IPS DF 6.9 (cell line): ENCODE measurements at regions not wholly inside any gene's neighbourhood (a gene's known extent, or its start where the extent isn't known, plus 50 kb on each side); places are given as distances from the start of the nearest gene placed in this dataset.
A peak's percentile ranks its signal among the peaks of the same experiment; 100 is the strongest.

ENCODE experiments used
- DNase-seq: peaks from one replicate; pipeline ENCODE4 v3.0.0-alpha.2; 2013; ENCODE audit warnings: low read depth, low spot score
- H3K27ac ChIP-seq: one replicate; pipeline ENCODE4 v1.5.1; 2013; ENCODE audit warnings: low read length, control low read depth
- H3K27me3 ChIP-seq: 2 replicates; pipeline ENCODE4 v1.6.1; 2013; ENCODE audit warnings: mild to moderate bottlenecking, low read length; ENCODE audit not compliant: control insufficient read depth, insufficient read depth
- H3K36me3 ChIP-seq: 2 replicates; pipeline ENCODE4 v1.6.1; 2013; ENCODE audit warnings: low read length; ENCODE audit not compliant: control insufficient read depth, insufficient read depth
- H3K4me1 ChIP-seq: 2 replicates; pipeline ENCODE4 v1.6.1; 2013; ENCODE audit warnings: low read length; ENCODE audit not compliant: control insufficient read depth, insufficient read depth
- H3K4me3 ChIP-seq: 2 replicates; pipeline ENCODE4 v1.5.1; 2013; ENCODE audit warnings: mild to moderate bottlenecking, low read length
- H3K9me3 ChIP-seq: 2 replicates; pipeline ENCODE4 v1.6.1; 2013; ENCODE audit warnings: low read length, inconsistent platforms; ENCODE audit not compliant: control insufficient read depth, insufficient read depth
- WGBS: extraction: QIAGEN DNeasy Blood & Tissue Kit; methylation state at CpG from one replicate; pipeline ENCODE4 v1.1.7; 2013; ENCODE audit warnings: mixed read lengths, missing lambda C conversion rate; ENCODE audit not compliant: insufficient read length, insufficient coverage; 5-methylcytosine and 5-hydroxymethylcytosine counted together

DNA sequence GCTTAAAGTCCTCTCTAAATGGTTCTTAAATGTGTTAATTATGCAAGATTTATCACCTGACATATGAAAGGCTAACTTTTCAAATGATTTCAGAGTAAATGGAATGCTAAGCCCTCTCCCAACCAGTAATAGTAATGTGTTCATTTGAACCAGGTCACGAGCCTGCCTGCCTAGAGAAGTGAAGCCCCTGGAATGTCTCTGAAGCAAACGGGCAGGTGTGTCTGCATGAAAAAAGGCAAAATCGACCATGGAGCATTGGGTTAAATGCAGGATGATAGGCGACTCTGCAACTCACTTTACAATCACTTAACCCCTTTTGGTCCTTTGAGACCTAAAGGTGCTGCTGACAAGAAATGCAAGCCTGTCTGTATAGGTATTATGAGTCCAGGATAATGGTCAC is 798.4 kb upstream of the ACVR2A start:
- Histone ChIP-seq H3K27ac (no peak overlapping the region), H3K36me3 (no peaks in the 10 kb centered on the region), H3K9me3 (no peaks in the 10 kb centered on the region), H3K4me3 (no peak overlapping the region), H3K27me3 (no peaks in the 10 kb centered on the region), H3K4me1 (peaks cover 2% of the 10 kb centered on the region; the same call in 1 of the 2 replicates)
- DNase-seq = no peak
- no CpG with 5 or more reads among the region's 4 CpGs for WGBS

DNA sequence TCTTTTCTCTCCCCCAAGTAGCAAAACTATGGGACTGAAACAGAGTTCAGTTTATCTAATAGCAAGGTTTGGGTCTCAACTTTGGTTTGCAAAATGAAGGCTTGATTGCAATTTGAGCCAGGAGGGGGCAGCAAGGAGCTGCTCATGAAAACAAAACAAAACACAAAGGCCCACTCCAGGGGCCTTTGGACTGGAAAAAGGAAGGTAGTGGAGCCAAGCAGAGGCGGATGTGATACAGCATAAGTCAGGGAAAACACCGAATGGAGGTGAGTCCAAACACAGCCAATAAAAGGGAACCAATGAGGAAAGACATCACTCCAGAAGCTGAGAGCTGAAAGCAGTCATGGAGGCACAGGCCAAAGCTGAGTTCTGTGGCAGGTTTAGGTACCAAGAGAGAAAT is 799.7 kb upstream of the ACVR2A start:
- H3K4me1 ChIP-seq = peaks cover 2% of the 10 kb centered on the region; the same call in 1 of the 2 replicates

DNA sequence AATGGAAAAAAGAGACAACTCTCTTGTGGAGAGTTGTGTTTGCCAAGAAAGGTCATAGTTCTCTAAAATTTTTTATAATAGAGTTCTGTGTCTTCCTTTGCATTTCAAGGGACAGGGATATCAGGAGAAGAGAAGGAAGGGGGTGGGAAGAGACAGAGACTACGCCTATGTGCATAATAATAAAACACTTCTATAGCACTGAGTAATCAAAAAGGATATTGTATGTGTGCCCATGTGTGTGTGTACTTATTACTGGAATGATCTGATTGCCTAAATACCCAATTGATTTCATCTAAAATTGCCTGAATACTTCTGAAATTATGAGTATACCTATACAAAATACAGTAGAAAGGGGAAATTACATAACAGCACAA is 803.7 kb upstream of the ACVR2A start:
- Histone ChIP-seq H3K4me1 (peaks cover 2% of the 10 kb centered on the region; the same call in 1 of the 2 replicates), H3K4me3 (no peak overlapping the region), H3K27ac (no peak overlapping the region), H3K9me3 (no peaks in the 10 kb centered on the region), H3K36me3 (no peaks in the 10 kb centered on the region), H3K27me3 (no peaks in the 10 kb centered on the region)
- WGBS = no CpG with 5 or more reads among the region's 1 CpG
- DNase-seq = no peak

More for the DNA sequence above, 799.7 kb upstream of the ACVR2A start:
- Histone ChIP-seq H3K27me3 (no peaks in the 10 kb centered on the region), H3K4me3 (no peak overlapping the region), H3K27ac (no peak overlapping the region), H3K36me3 (no peaks in the 10 kb centered on the region), H3K9me3 (no peaks in the 10 kb centered on the region)
- DNase-seq = peak; percentile 47
- no CpG with 5 or more reads among the region's 2 CpGs for WGBS

- Histone ChIP-seq H3K4me1 (peaks cover 2% of the 10 kb centered on the region; the same call in 1 of the 2 replicates), H3K4me3 (no peak overlapping the region), H3K36me3 (no peaks in the 10 kb centered on the region), H3K27me3 (no peaks in the 10 kb centered on the region), H3K9me3 (no peaks in the 10 kb centered on the region), H3K27ac (no peak overlapping the region)
- DNase-seq = no peak
- WGBS = no CpG with 5 or more reads among the region's 1 CpG
Measured at GRCh38 chr2:147040298-147041120, 804.3 kb upstream of the ACVR2A start.

DNA sequence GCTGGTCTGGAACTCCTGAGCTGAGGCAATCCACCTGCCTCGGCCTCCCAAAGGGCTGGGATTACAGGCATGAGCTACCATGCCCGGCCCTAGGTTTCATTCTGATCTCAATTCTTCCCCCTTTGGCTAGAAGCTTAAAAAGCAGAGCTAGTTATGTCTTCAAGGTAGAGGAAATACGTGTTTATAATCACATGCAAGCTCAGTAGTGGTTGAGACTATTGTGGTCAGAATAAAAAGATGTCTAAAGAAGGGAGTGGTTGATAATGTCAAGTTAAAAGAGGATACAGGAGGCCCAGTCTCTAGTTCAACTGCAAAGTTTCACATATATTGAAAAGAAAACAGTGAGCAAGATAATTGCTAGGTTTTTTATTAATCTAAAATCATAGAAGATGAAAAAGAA is 807.8 kb upstream of the ACVR2A start:
- Histone ChIP-seq H3K4me1 (no peaks in the 10 kb centered on the region), H3K27me3 (no peaks in the 10 kb centered on the region), H3K9me3 (no peaks in the 10 kb centered on the region), H3K4me3 (no peak overlapping the region), H3K27ac (no peak overlapping the region), H3K36me3 (no peaks in the 10 kb centered on the region)
- DNase-seq = no peak
- WGBS = no CpG with 5 or more reads among the region's 3 CpGs

GRCh38 chr2:147033044-147033443 is 811.8 kb upstream of the ACVR2A start:
- no CpG with 5 or more reads among the region's 1 CpG for WGBS

DNA sequence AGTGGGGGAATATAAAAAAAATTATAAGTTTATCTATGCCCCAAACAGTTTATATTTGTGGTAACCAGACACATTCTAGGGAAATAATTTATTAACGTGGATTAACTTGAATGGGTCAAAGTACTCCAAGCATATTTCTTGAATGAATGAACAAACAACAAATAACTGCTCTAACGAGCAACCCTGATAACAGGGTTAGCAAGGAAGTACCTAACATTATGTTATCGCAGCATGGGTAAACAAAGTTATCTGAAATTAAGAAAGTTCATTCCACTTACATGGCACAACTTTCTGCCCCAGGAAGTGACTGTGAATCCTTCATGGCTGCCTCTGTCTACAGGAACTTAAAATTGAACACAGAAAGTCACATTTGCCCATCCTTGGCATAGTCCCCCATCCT is 812.9 kb upstream of the ACVR2A start:
- no CpG with 5 or more reads among the region's 3 CpGs for WGBS
- no peak overlapping the region for H3K27ac ChIP-seq
- H3K27me3 ChIP-seq = no peaks in the 10 kb centered on the region
- DNase-seq = no peak
- no peaks in the 10 kb centered on the region for H3K4me1 ChIP-seq
- no peaks in the 10 kb centered on the region for H3K9me3 ChIP-seq
- H3K4me3 ChIP-seq = no peak overlapping the region
- H3K36me3 ChIP-seq = no peaks in the 10 kb centered on the region

More at GRCh38 chr2:147033044-147033443, 811.8 kb upstream of the ACVR2A start:
- H3K9me3 ChIP-seq = no peaks in the 10 kb centered on the region
- no peak overlapping the region for H3K27ac ChIP-seq
- no peaks in the 10 kb centered on the region for H3K36me3 ChIP-seq
- no peak overlapping the region for H3K4me3 ChIP-seq
- no peaks in the 10 kb centered on the region for H3K27me3 ChIP-seq
- DNase-seq = no peak
- H3K4me1 ChIP-seq = no peaks in the 10 kb centered on the region

DNA sequence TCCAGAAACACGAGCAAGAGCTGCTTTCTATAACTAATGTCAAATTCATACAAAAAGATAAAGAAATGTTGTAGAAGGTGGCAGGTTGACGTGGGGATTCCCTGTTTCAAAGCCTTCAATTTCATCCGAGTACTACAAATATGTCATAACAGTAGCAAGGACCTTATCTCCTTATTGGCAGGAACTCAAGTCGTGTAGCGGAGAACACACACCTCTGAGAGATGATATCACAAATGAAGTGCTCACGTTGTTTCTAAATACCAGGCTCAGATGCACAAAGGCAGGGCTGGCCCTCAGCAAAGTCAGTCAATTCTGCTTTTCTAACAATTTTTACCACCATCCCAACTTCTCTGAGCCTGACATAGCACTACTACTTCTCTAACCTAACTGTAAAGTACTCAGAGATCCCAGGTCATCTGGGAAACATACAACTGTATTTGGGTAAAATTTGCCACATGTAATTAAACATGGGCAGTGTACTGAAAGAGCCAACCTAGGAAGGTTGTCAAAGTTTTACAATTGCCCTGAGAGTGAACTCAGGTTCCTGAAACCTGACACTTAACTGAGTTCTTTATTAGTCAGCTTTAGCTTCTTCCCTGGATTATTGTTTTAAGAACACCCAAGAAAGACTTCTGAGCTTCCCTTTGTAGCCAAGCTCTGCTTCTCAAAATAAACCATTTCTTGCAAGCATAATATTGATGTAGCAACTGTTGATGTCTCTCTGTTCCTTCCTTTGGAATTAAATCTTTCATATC is 813.7 kb upstream of the ACVR2A start:
- Histone ChIP-seq H3K4me3 (no peak overlapping the region), H3K27ac (no peak overlapping the region), H3K27me3 (no peaks in the 10 kb centered on the region), H3K36me3 (no peaks in the 10 kb centered on the region), H3K9me3 (no peaks in the 10 kb centered on the region), H3K4me1 (no peaks in the 10 kb centered on the region)
- DNase-seq = no peak
- no CpG with 5 or more reads among the region's 6 CpGs for WGBS

- no CpG with 5 or more reads among the region's 1 CpG for WGBS
- Histone ChIP-seq H3K9me3 (no peaks in the 10 kb centered on the region), H3K27ac (no peak overlapping the region), H3K4me3 (no peak overlapping the region), H3K4me1 (no peaks in the 10 kb centered on the region), H3K36me3 (no peaks in the 10 kb centered on the region), H3K27me3 (no peaks in the 10 kb centered on the region)
- DNase-seq = no peak
Measured at GRCh38 chr2:147027436-147027835, 817.4 kb upstream of the ACVR2A start.

GRCh38 chr2:147026664-147027295 is 818.0 kb upstream of the ACVR2A start:
- Histone ChIP-seq H3K9me3 (no peaks in the 10 kb centered on the region), H3K27ac (no peak overlapping the region), H3K27me3 (no peaks in the 10 kb centered on the region), H3K36me3 (no peaks in the 10 kb centered on the region), H3K4me1 (no peaks in the 10 kb centered on the region), H3K4me3 (no peak overlapping the region)
- no peak for DNase-seq
- no CpG with 5 or more reads among the region's 2 CpGs for WGBS
